Fibroblast of mammary gland (primary cell): ENCODE measurements at regions not wholly inside any gene's neighbourhood (a gene's known extent, or its start where the extent isn't known, plus 50 kb on each side); places are given as distances from the start of the nearest gene placed in this dataset.

Experiments used
- DNase-seq: peaks from one replicate; pipeline ENCODE4 v3.0.0-alpha.2; 2010; ENCODE audit warnings: low read depth
- H3K4me3 ChIP-seq: 2 replicates; pipeline ENCODE4 v1.5.1; 2011; ENCODE audit warnings: low read depth, mild to moderate bottlenecking, low read length, moderate library complexity; ENCODE audit not compliant: control insufficient read depth
- CTCF ChIP-seq: conservative IDR thresholded peaks from 2 replicates; pipeline ENCODE4 v1.5.1; 2011; ENCODE audit warnings: low read depth, low read length, inconsistent platforms; ENCODE audit not compliant: control insufficient read depth, insufficient read depth

GRCh38 chr11:113587308-113587739 is 112.1 kb upstream of the DRD2 start:
- no peak for TF ChIP-seq CTCF
- peak; percentile 7 for DNase-seq
- no peak overlapping the region for H3K4me3 ChIP-seq

- no peak for TF ChIP-seq CTCF
- no peak overlapping the region for H3K4me3 ChIP-seq
Measured at GRCh38 chr11:113584371-113584770, 109.2 kb upstream of the DRD2 start.

GRCh38 chr11:113581713-113582112 is 106.5 kb upstream of the DRD2 start:
- H3K4me3 ChIP-seq = no peak overlapping the region
- no peak for TF ChIP-seq CTCF
- no peak for DNase-seq

More at GRCh38 chr11:113584371-113584770, 109.2 kb upstream of the DRD2 start:
- no peak for DNase-seq

- no peak for TF ChIP-seq CTCF
- no peak overlapping the region for H3K4me3 ChIP-seq
- DNase-seq = no peak
Measured at GRCh38 chr11:113579292-113579940, 104.2 kb upstream of the DRD2 start.

- H3K4me3 ChIP-seq = no peak overlapping the region
- TF ChIP-seq CTCF = no peak
Measured at GRCh38 chr11:113578715-113579250, 103.6 kb upstream of the DRD2 start.

GRCh38 chr11:113578033-113578380 is 102.8 kb upstream of the DRD2 start:
- H3K4me3 ChIP-seq = no peak overlapping the region
- TF ChIP-seq CTCF = no peak
- no peak for DNase-seq

More at GRCh38 chr11:113578715-113579250, 103.6 kb upstream of the DRD2 start:
- no peak for DNase-seq
